HL-60 (cell line): ENCODE measurements at regions not wholly inside any gene's neighbourhood (a gene's known extent, or its start where the extent isn't known, plus 50 kb on each side); places are given as distances from the start of the nearest gene placed in this dataset.
"Not testable (repeated sequence)": the region's sequence is repeated elsewhere in the genome, so short reads cannot be mapped to it uniquely, and the experiment has no call there.

Source experiments
- DNase-seq, 2 experiments: peaks; one replicate each; pipeline ENCODE4 v3.0.0-alpha.2; 2010 to 2020; ENCODE audit warnings: low read depth in 1 of 2, low spot score in 1 of 2
- H3K27ac ChIP-seq: fragments of 250-450 bp; sonication (Bioruptor Pico); replicated peaks from 2 replicates; pipeline ENCODE4 v1.5.1; 2020; ENCODE audit warnings: mild to moderate bottlenecking, moderate library complexity
- H3K27me3 ChIP-seq: fragments of 250-450 bp; sonication (Bioruptor Pico); 2 replicates; pipeline ENCODE4 v1.5.1; 2021; ENCODE audit warnings: mild to moderate bottlenecking, moderate library complexity; ENCODE audit not compliant: insufficient read depth, poor library complexity, severe bottlenecking
- H3K4me3 ChIP-seq: replicated peaks from 2 replicates; pipeline ENCODE4 v1.5.1; 2011; ENCODE audit warnings: mild to moderate bottlenecking, control low read depth, low read length; ENCODE audit not compliant: insufficient read depth
- CTCF ChIP-seq: IDR thresholded peaks from one replicate; pipeline ENCODE4 v1.5.1; 2011; ENCODE audit warnings: low read length, control low read depth, inconsistent platforms; ENCODE audit not compliant: insufficient read depth
- GABPA ChIP-seq: IDR thresholded peaks from 2 replicates; pipeline ENCODE4 v1.6.1; 2012; ENCODE audit warnings: low read depth
- POLR2AphosphoS5 ChIP-seq: IDR thresholded peaks from 2 replicates; pipeline ENCODE4 v1.6.1; 2012; ENCODE audit warnings: low read depth
- REST ChIP-seq: IDR thresholded peaks from 2 replicates; pipeline ENCODE4 v1.6.1; 2012; ENCODE audit warnings: low read depth; ENCODE audit not compliant: insufficient replicate concordance
- SPI1 ChIP-seq: IDR thresholded peaks from 2 replicates; pipeline ENCODE4 v1.6.1; 2012; ENCODE audit warnings: low read depth, mild to moderate bottlenecking, borderline replicate concordance

- Histone ChIP-seq H3K4me3 (no peak overlapping the region), H3K27me3 (no peaks in the 10 kb centered on the region), H3K27ac (no peak overlapping the region)
- no peak for DNase-seq
- TF ChIP-seq GABPA: no peak
- no peak for TF ChIP-seq POLR2AphosphoS5
- TF ChIP-seq CTCF: no peak
Observed at GRCh38 chr13:47687577-47687976, 313.5 kb downstream of the SUCLA2 start.

- H3K27ac ChIP-seq, H3K27me3 ChIP-seq, DNase-seq, H3K4me3 ChIP-seq: not testable (repeated sequence)
Observed at GRCh38 chr13:47685156-47685555, 315.9 kb downstream of the SUCLA2 start.

- no peak for DNase-seq
- Histone ChIP-seq H3K27ac (no peak overlapping the region), H3K27me3 (no peaks in the 10 kb centered on the region), H3K4me3 (no peak overlapping the region)
- TF ChIP-seq REST (no peak), SPI1 (no peak)
Observed at GRCh38 chr13:47680748-47681147, 320.3 kb downstream of the SUCLA2 start.

GRCh38 chr13:47679401-47679800 is 321.7 kb downstream of the SUCLA2 start:
- Histone ChIP-seq H3K4me3 (no peak overlapping the region), H3K27me3 (no peaks in the 10 kb centered on the region), H3K27ac (no peak overlapping the region)
- no peak for TF ChIP-seq REST
- TF ChIP-seq CTCF: no peak
- TF ChIP-seq SPI1: no peak
- no peak for TF ChIP-seq GABPA
- no peak for TF ChIP-seq POLR2AphosphoS5
- no peak for DNase-seq

- no peak for DNase-seq
- Histone ChIP-seq H3K27me3 (no peaks in the 10 kb centered on the region), H3K27ac (no peak overlapping the region), H3K4me3 (no peak overlapping the region)
- TF ChIP-seq REST: no peak
- TF ChIP-seq GABPA: no peak
- no peak for TF ChIP-seq POLR2AphosphoS5
- TF ChIP-seq SPI1: no peak
- no peak for TF ChIP-seq CTCF
Observed at GRCh38 chr13:47678201-47678968, 322.7 kb downstream of the SUCLA2 start.
